ENCODE measurements at regions not wholly inside any gene's neighbourhood (a gene's known extent, or its start where the extent isn't known, plus 50 kb on each side); places are given as distances from the start of the nearest gene placed in this dataset.

DNA sequence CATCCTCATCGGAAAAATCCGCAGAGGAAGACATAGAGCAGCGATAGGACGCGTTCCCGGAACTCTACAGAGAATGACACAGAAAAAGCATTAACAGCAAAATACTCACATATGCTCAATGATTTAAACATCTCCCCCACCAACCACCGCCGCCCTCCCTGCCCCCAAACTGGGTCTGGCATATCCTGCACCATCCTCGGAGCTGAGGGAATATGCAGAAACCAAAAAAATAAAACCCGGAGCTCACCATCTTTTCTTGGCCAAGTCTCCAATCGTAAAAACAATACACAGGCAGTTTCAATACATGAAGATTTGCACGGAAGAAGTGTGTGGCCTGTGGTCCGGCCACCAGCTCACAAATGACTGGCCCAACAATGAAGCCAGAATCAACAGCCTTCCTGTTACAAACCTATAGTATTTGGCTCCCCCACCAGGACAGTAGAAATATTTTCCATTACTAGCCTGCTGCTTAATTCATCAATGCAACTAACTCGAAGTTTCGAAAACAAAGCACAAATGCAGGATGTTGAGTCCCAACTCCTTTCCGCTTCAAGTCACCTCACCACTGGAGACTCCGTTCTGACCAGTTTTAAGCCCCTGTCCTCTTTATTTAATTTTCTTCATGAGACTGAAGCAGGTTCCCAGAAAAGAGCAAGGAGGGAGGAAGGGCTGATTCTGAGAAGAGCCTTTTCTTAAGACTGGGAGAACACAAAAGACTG lies 103.2 kb upstream of the BEND6 start:
- no peak for TF ChIP-seq EZH2phosphoT487 (conservative IDR thresholded peaks at IDR 0.05; ENCODE audit: low read length)
- TF ChIP-seq CTCF (IDR thresholded peaks at IDR 0.05; ENCODE audit: insufficient read depth, low read length, poor library complexity, severe bottlenecking), result peak; percentile 62
- no peaks in the 10 kb centered on the region for H3K9me2 ChIP-seq (replicated peaks; ENCODE audit: insufficient read depth, low read length)
- H3K27ac ChIP-seq (ENCODE audit: low read depth, low read length), result no peak overlapping the region
- H3K4me3 ChIP-seq (ENCODE audit: insufficient read depth, low read length, poor library complexity, severe bottlenecking), result no peak overlapping the region
- H3F3A ChIP-seq (ENCODE audit: insufficient read depth), result no peaks in the 10 kb centered on the region
- H3K9me3 ChIP-seq (ENCODE audit: insufficient read depth, low read length), result no peaks in the 10 kb centered on the region
- H3K4me2 ChIP-seq (ENCODE audit: low read depth, low read length, poor library complexity, severe bottlenecking), result peak overlapping the region; percentile 6
- no peaks in the 10 kb centered on the region for H3K36me3 ChIP-seq (ENCODE audit: low read length)
- no peaks in the 10 kb centered on the region for H3K27me3 ChIP-seq (ENCODE audit: low read length)
- H3K79me2 ChIP-seq (ENCODE audit: insufficient read depth, low read length), result no peaks in the 10 kb centered on the region
- peak overlapping the region; percentile 11 for H2AFZ ChIP-seq (ENCODE audit: low read depth, low read length, severe bottlenecking)
- H3K9ac ChIP-seq (ENCODE audit: low read length), result no peak overlapping the region
- H4K20me1 ChIP-seq (ENCODE audit: low read depth, low read length), result no peaks in the 10 kb centered on the region

GRCh38 chr6:56851074-56851473 lies 103.8 kb upstream of the BEND6 start:
- H3F3A ChIP-seq (ENCODE audit: insufficient read depth), result no peaks in the 10 kb centered on the region
- TF ChIP-seq EZH2phosphoT487 (conservative IDR thresholded peaks at IDR 0.05; ENCODE audit: low read length) (no peak), CTCF (IDR thresholded peaks at IDR 0.05; ENCODE audit: insufficient read depth, low read length, poor library complexity, severe bottlenecking) (no peak)
- no peaks in the 10 kb centered on the region for H4K20me1 ChIP-seq (ENCODE audit: low read depth, low read length)
- no peak overlapping the region for H3K4me2 ChIP-seq (ENCODE audit: low read depth, low read length, poor library complexity, severe bottlenecking)
- no peaks in the 10 kb centered on the region for H3K27me3 ChIP-seq (ENCODE audit: low read length)
- no peaks in the 10 kb centered on the region for H3K36me3 ChIP-seq (ENCODE audit: low read length)
- no peak overlapping the region for H3K9ac ChIP-seq (ENCODE audit: low read length)
- H3K4me3 ChIP-seq (ENCODE audit: insufficient read depth, low read length, poor library complexity, severe bottlenecking), result no peak overlapping the region
- no peak overlapping the region for H2AFZ ChIP-seq (ENCODE audit: low read depth, low read length, severe bottlenecking)
- no peak overlapping the region for H3K27ac ChIP-seq (ENCODE audit: low read depth, low read length)
- H3K9me3 ChIP-seq (ENCODE audit: insufficient read depth, low read length), result no peaks in the 10 kb centered on the region
- H3K9me2 ChIP-seq (replicated peaks; ENCODE audit: insufficient read depth, low read length), result no peaks in the 10 kb centered on the region
- H3K79me2 ChIP-seq (ENCODE audit: insufficient read depth, low read length), result no peaks in the 10 kb centered on the region

GRCh38 chr6:56850626-56851025 lies 104.3 kb upstream of the BEND6 start:
- H3F3A ChIP-seq (ENCODE audit: insufficient read depth), result no peaks in the 10 kb centered on the region
- H3K9me2 ChIP-seq (replicated peaks; ENCODE audit: insufficient read depth, low read length), result no peaks in the 10 kb centered on the region
- no peaks in the 10 kb centered on the region for H4K20me1 ChIP-seq (ENCODE audit: low read depth, low read length)
- H3K27me3 ChIP-seq (ENCODE audit: low read length), result no peaks in the 10 kb centered on the region
- no peaks in the 10 kb centered on the region for H3K9me3 ChIP-seq (ENCODE audit: insufficient read depth, low read length)
- TF ChIP-seq EZH2phosphoT487 (conservative IDR thresholded peaks at IDR 0.05; ENCODE audit: low read length) (no peak), CTCF (IDR thresholded peaks at IDR 0.05; ENCODE audit: insufficient read depth, low read length, poor library complexity, severe bottlenecking) (no peak)
- no peaks in the 10 kb centered on the region for H3K79me2 ChIP-seq (ENCODE audit: insufficient read depth, low read length)
- no peak overlapping the region for H3K27ac ChIP-seq (ENCODE audit: low read depth, low read length)
- no peak overlapping the region for H3K9ac ChIP-seq (ENCODE audit: low read length)
- H3K4me2 ChIP-seq (ENCODE audit: low read depth, low read length, poor library complexity, severe bottlenecking), result no peak overlapping the region
- H3K4me3 ChIP-seq (ENCODE audit: insufficient read depth, low read length, poor library complexity, severe bottlenecking), result no peak overlapping the region
- H3K36me3 ChIP-seq (ENCODE audit: low read length), result no peaks in the 10 kb centered on the region
- H2AFZ ChIP-seq (ENCODE audit: low read depth, low read length, severe bottlenecking), result no peak overlapping the region
